GM19467 (cell line): ENCODE measurements at regions not wholly inside any gene's neighbourhood (a gene's known extent, or its start where the extent isn't known, plus 50 kb on each side); places are given as distances from the start of the nearest gene placed in this dataset.

Source experiments
- ATAC-seq: cut with Tn5 transposase; IDR thresholded peaks from one replicate; pipeline ENCODE4 v1.9.1; 2021; ENCODE audit warnings: mild to moderate bottlenecking, moderate library complexity; ENCODE audit not compliant: unreplicated experiment

GRCh38 chr2:19686439-19686838 lies 215.3 kb downstream of the TTC32 start:
- no peak for ATAC-seq

- ATAC-seq, result no peak
These were observed 216.1 kb downstream of the TTC32 start for GRCh38 chr2:19685731-19686130.

GRCh38 chr2:19684516-19684915 lies 217.3 kb downstream of the TTC32 start:
- ATAC-seq, result no peak

GRCh38 chr2:19683556-19683955 lies 218.2 kb downstream of the TTC32 start:
- no peak for ATAC-seq

GRCh38 chr2:19682493-19682892 lies 219.3 kb downstream of the TTC32 start:
- ATAC-seq, result no peak

- ATAC-seq, result no peak
These were observed 223.8 kb downstream of the TTC32 start for GRCh38 chr2:19677825-19678518.

GRCh38 chr2:19677215-19677777 lies 224.5 kb downstream of the TTC32 start:
- ATAC-seq, result no peak

GRCh38 chr2:19676770-19677169 lies 225.0 kb downstream of the TTC32 start:
- no peak for ATAC-seq

- no peak for ATAC-seq
These were observed 225.8 kb downstream of the TTC32 start for GRCh38 chr2:19675856-19676460.

GRCh38 chr2:19675003-19675629 lies 226.7 kb downstream of the TTC32 start:
- ATAC-seq, result no peak

GRCh38 chr2:19674051-19675002 lies 227.5 kb downstream of the TTC32 start:
- no peak for ATAC-seq

GRCh38 chr2:19673213-19673791 lies 228.5 kb downstream of the TTC32 start:
- no peak for ATAC-seq

GRCh38 chr2:19671916-19672315 lies 229.9 kb downstream of the TTC32 start:
- no peak for ATAC-seq

- no peak for ATAC-seq
These were observed 230.5 kb downstream of the TTC32 start for GRCh38 chr2:19671311-19671710.

- ATAC-seq, result no peak
These were observed 231.5 kb downstream of the TTC32 start for GRCh38 chr2:19670303-19670702.

GRCh38 chr2:19669559-19669958 lies 232.2 kb downstream of the TTC32 start:
- no peak for ATAC-seq

GRCh38 chr2:19669126-19669525 lies 232.7 kb downstream of the TTC32 start:
- no peak for ATAC-seq

- ATAC-seq, result no peak
These were observed 234.2 kb downstream of the TTC32 start for GRCh38 chr2:19667536-19667949.

- ATAC-seq, result no peak
These were observed 234.7 kb downstream of the TTC32 start for GRCh38 chr2:19667085-19667484.

- no peak for ATAC-seq
These were observed 237.1 kb downstream of the TTC32 start for GRCh38 chr2:19664646-19665045.
